ENCODE measurements at regions not wholly inside any gene's neighbourhood (a gene's known extent, or its start where the extent isn't known, plus 50 kb on each side); places are given as distances from the start of the nearest gene placed in this dataset.
"Not testable (repeated sequence)": the region's sequence is repeated elsewhere in the genome, so short reads cannot be mapped to it uniquely, and the experiment has no call there.

DNA sequence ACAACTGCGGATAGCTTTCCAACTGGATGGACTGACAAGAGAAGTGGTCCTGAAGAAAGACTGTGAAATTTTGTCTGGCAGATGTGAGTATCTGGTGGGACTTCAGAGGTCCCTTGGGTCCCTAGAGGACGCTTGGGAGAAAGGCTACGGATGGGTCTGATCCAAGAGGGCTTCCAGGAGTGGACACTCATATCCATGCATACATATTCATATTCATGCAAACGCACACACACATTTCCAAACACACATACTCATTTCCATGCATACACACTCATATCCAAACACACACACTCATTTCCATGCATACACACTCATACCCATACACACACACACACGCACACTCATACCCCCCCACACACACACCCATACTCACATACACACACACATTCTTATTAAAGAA lies 200.2 kb upstream of the DDX18 start:
- H2AFZ ChIP-seq (ENCODE audit: low read depth, low read length): no peak overlapping the region
- no peaks in the 10 kb centered on the region for H3K27me3 ChIP-seq (ENCODE audit: low read depth, low read length)
- H3K4me3 ChIP-seq (ENCODE audit: low read length): no peak overlapping the region
- no peaks in the 10 kb centered on the region for H3K9me3 ChIP-seq (ENCODE audit: insufficient read depth, low read length)
- TF ChIP-seq EZH2phosphoT487 (IDR thresholded peaks at IDR 0.05; ENCODE audit: low read depth): no peak
- TF ChIP-seq, protein P1, sequence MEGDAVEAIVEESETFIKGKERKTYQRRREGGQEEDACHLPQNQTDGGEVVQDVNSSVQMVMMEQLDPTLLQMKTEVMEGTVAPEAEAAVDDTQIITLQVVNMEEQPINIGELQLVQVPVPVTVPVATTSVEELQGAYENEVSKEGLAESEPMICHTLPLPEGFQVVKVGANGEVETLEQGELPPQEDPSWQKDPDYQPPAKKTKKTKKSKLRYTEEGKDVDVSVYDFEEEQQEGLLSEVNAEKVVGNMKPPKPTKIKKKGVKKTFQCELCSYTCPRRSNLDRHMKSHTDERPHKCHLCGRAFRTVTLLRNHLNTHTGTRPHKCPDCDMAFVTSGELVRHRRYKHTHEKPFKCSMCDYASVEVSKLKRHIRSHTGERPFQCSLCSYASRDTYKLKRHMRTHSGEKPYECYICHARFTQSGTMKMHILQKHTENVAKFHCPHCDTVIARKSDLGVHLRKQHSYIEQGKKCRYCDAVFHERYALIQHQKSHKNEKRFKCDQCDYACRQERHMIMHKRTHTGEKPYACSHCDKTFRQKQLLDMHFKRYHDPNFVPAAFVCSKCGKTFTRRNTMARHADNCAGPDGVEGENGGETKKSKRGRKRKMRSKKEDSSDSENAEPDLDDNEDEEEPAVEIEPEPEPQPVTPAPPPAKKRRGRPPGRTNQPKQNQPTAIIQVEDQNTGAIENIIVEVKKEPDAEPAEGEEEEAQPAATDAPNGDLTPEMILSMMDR (IDR thresholded peaks at IDR 0.05; ENCODE audit: low read depth, low read length): no peak
- H3K27ac ChIP-seq (ENCODE audit: low read length): no peak overlapping the region
- no peaks in the 10 kb centered on the region for H3K4me1 ChIP-seq (ENCODE audit: low read length)
- no peaks in the 10 kb centered on the region for H3K79me2 ChIP-seq (ENCODE audit: low read length)
- H3K36me3 ChIP-seq (replicated peaks; ENCODE audit: low read depth, low read length): no peaks in the 10 kb centered on the region
- no peak overlapping the region for H3K9ac ChIP-seq (ENCODE audit: low read length)
- H3K4me2 ChIP-seq (ENCODE audit: low read length): no peak overlapping the region
- H4K20me1 ChIP-seq (ENCODE audit: insufficient read depth, low read length): no peaks in the 10 kb centered on the region

DNA sequence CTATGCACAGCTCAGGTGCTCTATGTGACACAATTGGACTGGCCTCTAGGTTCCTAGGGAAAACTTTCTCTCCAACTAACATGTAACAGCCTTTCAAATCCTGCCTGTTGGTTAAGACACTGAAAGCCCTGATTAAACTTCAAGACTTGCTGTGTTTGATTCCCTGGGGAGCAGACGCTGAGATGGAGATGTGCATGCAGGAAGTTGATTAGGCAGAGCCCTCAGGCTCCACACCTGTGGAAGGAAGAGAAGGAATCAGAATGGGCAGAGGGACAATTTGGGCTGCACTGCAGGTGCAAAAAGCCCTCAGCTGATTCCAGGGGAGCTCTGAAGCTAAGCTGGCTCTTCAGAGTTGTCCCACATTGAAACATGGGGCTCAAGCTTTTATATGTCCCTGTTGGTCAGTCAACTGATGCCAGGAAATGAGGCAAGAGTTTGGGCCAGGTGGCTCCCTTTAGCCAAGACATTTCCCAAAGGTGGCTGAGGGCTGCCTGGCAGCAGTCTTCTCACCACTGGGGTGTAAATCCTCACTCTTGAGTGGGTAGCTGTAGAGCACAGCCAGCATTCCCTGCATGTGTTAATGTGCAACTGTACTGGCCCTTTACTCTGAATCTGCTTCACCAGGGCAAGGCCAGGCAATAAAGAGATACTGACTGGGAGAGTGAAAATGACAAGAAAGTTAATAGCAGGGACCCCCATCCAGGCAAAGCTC lies 199.5 kb upstream of the DDX18 start:
- H3K4me2 ChIP-seq (ENCODE audit: low read length): no peak overlapping the region
- no peak overlapping the region for H2AFZ ChIP-seq (ENCODE audit: low read depth, low read length)
- no peaks in the 10 kb centered on the region for H3K4me1 ChIP-seq (ENCODE audit: low read length)
- H3K27ac ChIP-seq (ENCODE audit: low read length): no peak overlapping the region
- H3K9me3 ChIP-seq (ENCODE audit: insufficient read depth, low read length): no peaks in the 10 kb centered on the region
- H3K79me2 ChIP-seq (ENCODE audit: low read length): no peaks in the 10 kb centered on the region
- no peak overlapping the region for H3K4me3 ChIP-seq (ENCODE audit: low read length)
- no peak overlapping the region for H3K9ac ChIP-seq (ENCODE audit: low read length)
- no peaks in the 10 kb centered on the region for H4K20me1 ChIP-seq (ENCODE audit: insufficient read depth, low read length)
- H3K27me3 ChIP-seq (ENCODE audit: low read depth, low read length): no peaks in the 10 kb centered on the region
- TF ChIP-seq, protein P1 (IDR thresholded peaks at IDR 0.05; ENCODE audit: low read depth, low read length): no peak
- TF ChIP-seq EZH2phosphoT487 (IDR thresholded peaks at IDR 0.05; ENCODE audit: low read depth): no peak
- H3K36me3 ChIP-seq (replicated peaks; ENCODE audit: low read depth, low read length): no peaks in the 10 kb centered on the region

DNA sequence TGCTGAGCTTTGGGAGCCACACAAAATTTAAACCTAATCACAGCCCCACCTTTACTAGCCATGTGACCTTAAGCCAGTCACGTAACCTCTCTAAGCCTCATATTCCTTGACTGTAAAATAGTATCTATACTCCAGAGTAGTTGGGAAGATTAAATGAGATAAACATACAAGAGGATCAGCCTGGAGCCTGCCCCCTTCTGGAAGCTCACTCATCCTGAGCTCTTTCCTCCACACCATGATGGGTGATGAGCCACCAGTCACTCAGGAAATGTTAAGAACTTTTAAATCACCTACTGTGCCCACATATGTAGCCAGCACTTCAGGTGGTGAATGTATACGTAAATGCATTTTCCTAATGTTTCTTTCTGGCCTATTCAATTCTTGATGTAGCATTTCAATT lies 195.9 kb upstream of the DDX18 start:
- no peak overlapping the region for H3K27ac ChIP-seq (ENCODE audit: low read length)
- no peaks in the 10 kb centered on the region for H3K4me1 ChIP-seq (ENCODE audit: low read length)
- no peak overlapping the region for H3K4me3 ChIP-seq (ENCODE audit: low read length)
- H4K20me1 ChIP-seq (ENCODE audit: insufficient read depth, low read length): no peaks in the 10 kb centered on the region
- no peaks in the 10 kb centered on the region for H3K79me2 ChIP-seq (ENCODE audit: low read length)
- no peak overlapping the region for H3K9ac ChIP-seq (ENCODE audit: low read length)
- no peaks in the 10 kb centered on the region for H3K9me3 ChIP-seq (ENCODE audit: insufficient read depth, low read length)
- no peaks in the 10 kb centered on the region for H3K27me3 ChIP-seq (ENCODE audit: low read depth, low read length)
- no peak overlapping the region for H3K4me2 ChIP-seq (ENCODE audit: low read length)
- H2AFZ ChIP-seq (ENCODE audit: low read depth, low read length): no peak overlapping the region
- TF ChIP-seq, protein P1 (IDR thresholded peaks at IDR 0.05; ENCODE audit: low read depth, low read length): no peak
- TF ChIP-seq EZH2phosphoT487 (IDR thresholded peaks at IDR 0.05; ENCODE audit: low read depth): no peak
- no peaks in the 10 kb centered on the region for H3K36me3 ChIP-seq (replicated peaks; ENCODE audit: low read depth, low read length)

DNA sequence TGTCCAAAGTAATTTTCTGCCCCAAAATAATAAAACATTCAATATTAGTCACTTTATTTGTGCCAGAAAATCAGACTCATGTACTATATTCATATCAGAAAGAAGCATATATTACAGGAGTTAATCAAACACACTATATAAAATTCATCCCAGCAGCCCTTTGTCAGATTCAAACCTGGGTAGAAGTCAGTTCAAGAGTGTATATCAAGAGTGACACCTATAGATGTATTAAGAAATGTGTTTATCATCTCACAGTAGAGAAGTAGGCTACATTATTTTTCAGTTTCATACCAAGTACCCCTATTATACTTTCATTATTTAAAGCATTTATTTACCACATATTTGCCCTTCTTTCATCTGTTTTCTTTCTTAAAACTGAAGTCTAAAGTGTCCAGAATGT lies 193.2 kb upstream of the DDX18 start:
- no peak overlapping the region for H3K4me2 ChIP-seq (ENCODE audit: low read length)
- no peaks in the 10 kb centered on the region for H3K79me2 ChIP-seq (ENCODE audit: low read length)
- H2AFZ ChIP-seq (ENCODE audit: low read depth, low read length): no peak overlapping the region; the same call in 1 of the 2 replicates
- no peak overlapping the region for H3K9ac ChIP-seq (ENCODE audit: low read length)
- TF ChIP-seq, protein P1 (IDR thresholded peaks at IDR 0.05; ENCODE audit: low read depth, low read length): no peak
- no peak for TF ChIP-seq EZH2phosphoT487 (IDR thresholded peaks at IDR 0.05; ENCODE audit: low read depth)
- H3K9me3 ChIP-seq (ENCODE audit: insufficient read depth, low read length): no peaks in the 10 kb centered on the region
- H3K36me3 ChIP-seq (replicated peaks; ENCODE audit: low read depth, low read length): no peaks in the 10 kb centered on the region
- H3K27ac ChIP-seq (ENCODE audit: low read length): no peak overlapping the region
- H3K27me3 ChIP-seq (ENCODE audit: low read depth, low read length): no peaks in the 10 kb centered on the region
- H3K4me3 ChIP-seq (ENCODE audit: low read length): no peak overlapping the region
- H3K4me1 ChIP-seq (ENCODE audit: low read length): no peaks in the 10 kb centered on the region
- H4K20me1 ChIP-seq (ENCODE audit: insufficient read depth, low read length): no peaks in the 10 kb centered on the region

DNA sequence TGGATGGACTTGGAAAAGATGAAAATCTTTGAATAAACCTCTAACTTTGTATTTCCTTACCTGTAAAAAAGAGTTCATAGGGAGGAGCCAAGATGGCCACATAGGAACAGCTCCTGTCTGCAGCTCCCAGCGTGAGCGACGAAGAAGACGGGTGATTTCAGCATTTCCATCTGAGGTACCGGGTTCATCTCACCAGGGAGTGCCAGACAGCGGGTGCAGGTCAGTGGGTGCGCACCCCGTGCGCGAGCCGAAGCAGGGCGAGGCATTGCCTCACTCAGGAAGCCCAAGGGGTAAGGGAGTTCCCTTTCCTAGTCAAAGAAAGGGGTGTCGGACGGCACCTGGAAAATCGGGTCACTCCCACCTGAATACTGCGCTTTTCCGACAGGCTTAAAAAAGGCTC lies 191.3 kb upstream of the DDX18 start:
- not testable (repeated sequence) for H3K36me3 ChIP-seq (replicated peaks; ENCODE audit: low read depth, low read length); H3K27me3 ChIP-seq (ENCODE audit: low read depth, low read length); H3K79me2 ChIP-seq (ENCODE audit: low read length); H3K9ac ChIP-seq (ENCODE audit: low read length); H2AFZ ChIP-seq (ENCODE audit: low read depth, low read length); H3K4me3 ChIP-seq (ENCODE audit: low read length); H3K9me3 ChIP-seq (ENCODE audit: insufficient read depth, low read length); H3K4me2 ChIP-seq (ENCODE audit: low read length); H3K27ac ChIP-seq (ENCODE audit: low read length); H4K20me1 ChIP-seq (ENCODE audit: insufficient read depth, low read length); H3K4me1 ChIP-seq (ENCODE audit: low read length)

All from OCI-LY3 (cell line).